ENCODE measurements at regions not wholly inside any gene's neighbourhood (a gene's known extent, or its start where the extent isn't known, plus 50 kb on each side); places are given as distances from the start of the nearest gene placed in this dataset.

DNA sequence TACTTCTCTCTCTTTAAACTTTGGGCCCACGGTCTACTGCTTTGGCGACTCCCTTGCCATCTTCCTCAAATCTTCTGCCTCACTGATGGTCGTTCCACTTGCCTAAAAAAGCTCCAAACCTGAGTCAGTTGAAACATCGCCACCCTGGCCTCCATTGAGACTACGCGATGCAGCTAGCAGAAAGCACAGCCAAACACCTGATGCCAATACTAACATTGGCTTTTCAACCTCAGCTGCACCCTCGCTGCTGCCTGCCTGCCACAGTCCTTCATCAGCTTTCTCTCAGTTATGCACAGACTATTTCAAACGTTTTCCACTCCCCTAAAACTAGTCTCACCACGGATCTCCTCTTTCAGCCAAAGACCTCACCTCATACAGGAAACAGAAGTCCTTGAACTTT lies 214.2 kb upstream of the TMCO5A start:
- DNase-seq = no peak

- DNase-seq = no peak
Measured at GRCh38 chr15:37731146-37731746, 203.2 kb upstream of the TMCO5A start.

GRCh38 chr15:37733628-37734027 lies 200.8 kb upstream of the TMCO5A start:
- DNase-seq = no peak

DNA sequence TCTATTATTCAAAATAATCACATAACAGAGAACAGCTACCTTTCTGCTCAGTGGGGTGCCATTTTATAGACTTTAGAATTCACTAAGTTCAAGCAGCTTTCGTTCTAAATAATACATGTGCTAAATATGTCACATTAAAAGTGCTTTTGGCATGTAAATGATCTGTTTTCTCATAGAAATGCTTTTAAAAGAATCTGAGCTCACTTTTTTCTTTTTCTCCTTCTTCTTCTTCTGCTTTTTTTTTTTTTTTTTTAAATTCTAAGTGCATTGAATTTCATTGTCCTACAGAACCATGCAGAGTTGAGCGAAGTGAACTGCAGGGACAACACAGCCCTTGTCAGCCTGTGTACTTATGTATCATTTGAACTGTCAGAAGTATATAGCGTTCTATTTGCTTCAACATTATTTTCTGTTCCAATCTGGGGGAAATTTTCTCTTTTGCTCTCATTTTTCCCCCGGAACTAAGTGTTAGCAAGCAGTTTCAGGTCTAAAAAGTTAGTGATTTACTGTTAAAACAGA lies 193.8 kb upstream of the TMCO5A start:
- no peak for DNase-seq

DNA sequence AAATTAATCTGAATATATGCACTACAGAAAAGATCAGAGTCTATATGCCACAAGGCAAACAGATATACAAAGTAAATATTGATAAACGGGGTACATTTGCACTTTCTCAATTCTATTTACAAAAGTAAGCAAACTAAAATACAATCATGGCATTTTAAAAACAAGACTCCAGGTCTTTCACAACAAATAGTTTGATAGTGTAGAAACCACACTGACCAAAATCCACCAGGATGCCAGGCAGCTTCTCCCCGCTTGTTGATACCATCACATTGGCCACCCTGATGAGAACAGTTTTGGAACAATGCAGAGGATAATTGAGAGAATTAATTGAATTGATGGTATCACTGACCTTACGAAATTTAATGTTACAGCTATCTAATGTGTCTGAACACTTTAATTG lies 190.6 kb upstream of the TMCO5A start:
- DNase-seq = no peak

DNA sequence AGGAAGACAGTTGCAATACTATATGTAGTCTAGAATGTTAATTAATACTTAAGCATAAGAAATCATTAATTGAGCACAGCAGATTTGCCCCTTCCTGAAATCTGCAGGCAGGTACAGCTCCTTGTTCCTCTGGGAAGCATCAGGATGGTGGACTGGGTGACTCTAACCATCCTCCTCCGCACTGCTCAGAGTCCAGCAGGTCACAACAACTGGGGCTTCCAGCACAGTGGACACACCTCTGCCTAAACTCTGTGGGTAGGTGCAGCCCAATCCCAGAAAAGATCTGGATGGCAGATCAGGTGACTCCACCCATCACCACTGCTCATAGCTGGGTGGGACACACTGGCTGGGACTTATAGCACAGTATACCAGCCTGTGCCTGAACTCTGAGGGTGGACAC lies 189.9 kb upstream of the TMCO5A start:
- DNase-seq = no peak

DNA sequence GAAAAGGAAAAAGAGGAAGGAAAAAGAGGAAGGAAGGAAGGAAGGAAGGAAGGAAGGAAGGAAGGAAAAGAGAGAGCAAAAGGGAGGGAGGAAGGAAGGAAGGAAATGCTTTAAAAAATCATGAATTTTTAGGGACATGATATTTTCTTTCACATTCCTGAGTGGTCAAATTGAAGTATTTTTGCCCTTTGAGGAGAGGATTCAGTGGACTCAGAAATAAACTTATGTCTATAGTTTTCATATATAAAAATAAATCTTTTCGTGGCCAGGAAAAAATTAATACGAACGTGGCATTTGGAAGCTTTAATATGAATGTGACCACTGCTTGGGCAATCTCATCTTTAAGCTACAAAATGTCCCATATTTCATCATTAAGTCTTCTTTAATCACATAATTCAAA lies 183.0 kb upstream of the TMCO5A start:
- no peak for DNase-seq

- no peak for DNase-seq
Measured at GRCh38 chr15:37756407-37756806, 178.0 kb upstream of the TMCO5A start.

- no peak for DNase-seq
Measured at GRCh38 chr15:37758412-37758811, 176.0 kb upstream of the TMCO5A start.

DNA sequence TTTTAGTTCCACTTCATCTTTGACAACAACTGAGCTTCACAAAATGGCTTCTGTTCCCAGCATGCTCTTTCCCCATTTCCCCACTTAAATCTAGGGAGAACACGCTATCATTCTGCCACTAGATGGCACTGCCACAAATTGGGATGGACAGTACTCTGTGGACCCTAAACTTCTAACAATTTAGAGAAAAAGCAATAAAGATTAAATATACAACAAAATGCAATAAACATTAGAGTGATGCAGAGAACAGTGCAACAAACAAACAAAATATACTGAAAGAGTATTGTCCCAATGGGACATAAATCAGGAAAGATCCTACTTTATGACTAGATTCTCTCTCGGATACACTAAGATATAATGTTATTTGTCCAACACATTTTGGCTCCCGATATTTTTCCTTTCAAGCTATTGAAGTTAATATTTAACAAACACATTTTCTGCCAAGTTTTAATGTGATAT lies 169.7 kb upstream of the TMCO5A start:
- DNase-seq = peak; percentile 34

- no peak for DNase-seq
Measured at GRCh38 chr15:37765786-37766185, 168.7 kb upstream of the TMCO5A start.

DNA sequence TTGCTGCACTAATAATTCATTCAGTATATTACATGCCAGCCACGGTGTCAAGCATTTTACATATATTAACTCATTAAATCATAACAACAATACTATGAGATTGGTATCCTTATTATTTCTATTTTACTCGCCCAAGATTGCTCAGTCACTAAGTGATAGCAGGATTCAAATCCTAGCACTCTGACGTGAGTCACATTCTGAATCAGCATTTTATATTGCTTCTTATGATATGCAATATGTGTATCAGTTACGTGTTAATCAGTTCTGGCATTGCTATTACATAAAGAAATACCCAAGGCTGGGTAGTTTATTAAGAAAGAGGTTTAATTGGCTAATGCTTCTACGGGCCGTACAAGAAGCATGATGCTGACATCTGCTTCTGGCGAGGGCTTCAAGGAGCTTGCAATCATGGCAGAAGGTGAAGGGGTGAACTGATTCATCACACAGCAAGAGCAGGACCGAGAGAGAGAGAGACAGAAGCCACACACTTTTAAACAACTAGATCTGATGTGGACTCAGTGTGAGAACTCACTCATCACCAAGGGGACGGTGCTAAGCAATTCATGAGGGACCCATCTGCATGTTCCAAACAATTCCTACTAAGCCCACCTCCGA lies 166.5 kb upstream of the TMCO5A start:
- DNase-seq = no peak

GRCh38 chr15:37771465-37771864 lies 163.0 kb upstream of the TMCO5A start:
- no peak for DNase-seq

DNA sequence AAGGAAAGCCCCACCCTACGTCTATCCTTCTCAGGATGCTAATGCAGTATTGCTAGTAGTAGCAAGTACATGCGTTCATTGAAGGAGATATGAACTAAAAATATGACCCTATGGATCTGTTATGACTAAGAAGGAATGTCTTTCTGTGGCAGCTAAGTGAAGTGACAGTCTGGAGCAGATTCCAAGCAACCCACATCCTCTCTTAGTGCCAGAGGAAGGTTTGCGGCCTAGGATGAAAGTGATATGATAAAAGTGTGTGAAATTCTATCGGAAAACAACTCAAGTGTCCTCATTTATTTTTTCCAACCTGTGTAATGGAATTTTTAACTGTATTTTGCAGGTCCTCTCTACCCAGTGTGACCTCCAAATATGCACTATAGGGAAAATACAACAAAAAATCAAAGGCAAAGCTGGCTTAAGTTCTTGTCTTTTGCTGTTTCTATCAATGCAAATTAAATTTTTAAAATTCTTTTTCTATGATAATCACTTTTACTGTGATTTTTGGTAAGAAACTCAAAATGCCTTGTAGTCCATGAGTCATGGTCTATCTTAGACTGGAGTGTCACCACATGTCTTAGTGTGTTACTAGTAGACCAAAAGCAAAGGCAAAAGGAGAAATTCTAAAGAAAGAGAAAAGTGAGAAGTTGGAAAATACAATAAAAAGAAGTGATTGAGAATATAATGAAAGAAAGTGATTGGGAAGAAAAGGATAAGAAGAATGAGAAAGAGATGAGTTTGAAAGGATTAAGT lies 161.2 kb upstream of the TMCO5A start:
- DNase-seq = no peak

GRCh38 chr15:37774961-37775360 lies 159.5 kb upstream of the TMCO5A start:
- DNase-seq = no peak

- DNase-seq = no peak
Measured at GRCh38 chr15:37777006-37777405, 157.4 kb upstream of the TMCO5A start.

GRCh38 chr15:37783290-37783689 lies 151.2 kb upstream of the TMCO5A start:
- no peak for DNase-seq

- no peak for DNase-seq
Measured at GRCh38 chr15:37788330-37788729, 146.1 kb upstream of the TMCO5A start.

DNA sequence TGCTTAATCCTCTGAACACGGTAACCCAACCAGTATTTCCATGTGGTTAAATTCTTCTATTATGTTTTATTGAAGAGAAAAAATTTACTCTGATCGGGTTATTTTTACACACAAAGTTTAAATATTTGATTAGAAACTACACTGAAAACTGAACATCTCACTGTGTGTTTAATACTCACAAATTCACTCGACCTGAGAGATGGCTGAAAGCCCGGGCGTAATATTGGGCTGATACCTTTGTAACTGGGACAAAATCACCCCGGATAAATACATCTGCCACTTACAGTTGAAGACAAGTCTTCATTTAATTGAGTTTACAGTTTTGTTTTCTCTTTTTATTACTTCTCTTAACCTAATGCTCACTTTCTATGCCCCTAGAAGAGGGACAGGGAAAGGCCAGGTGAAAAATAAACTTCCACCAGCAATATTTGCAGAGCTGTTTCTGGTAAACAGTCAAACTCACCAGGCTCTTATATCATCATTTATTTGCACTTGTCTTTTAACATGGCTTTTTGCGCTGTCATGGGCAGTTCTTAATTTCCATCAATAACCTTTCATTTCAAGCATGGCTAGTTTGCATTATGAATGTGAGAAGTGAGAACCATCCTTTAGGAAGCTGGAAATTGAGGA lies 145.6 kb upstream of the TMCO5A start:
- DNase-seq = no peak

- DNase-seq = no peak
Measured at GRCh38 chr15:37789397-37789786, 145.0 kb upstream of the TMCO5A start.

GRCh38 chr15:37789881-37790280 lies 144.6 kb upstream of the TMCO5A start:
- no peak for DNase-seq

- DNase-seq = no peak
Measured at GRCh38 chr15:37791693-37792092, 142.7 kb upstream of the TMCO5A start.

GRCh38 chr15:37792351-37792750 lies 142.1 kb upstream of the TMCO5A start:
- no peak for DNase-seq

GRCh38 chr15:37793851-37794250 lies 140.6 kb upstream of the TMCO5A start:
- DNase-seq = no peak

Data from stimulated activated CD4-positive, alpha-beta T cell treated with anti-CD3 and anti-CD28 coated beads, Interleukin-4, amount 100 ng/mL, for 24 hours (primary cell).